HEK293 (cell line): ENCODE measurements at regions not wholly inside any gene's neighbourhood (a gene's known extent, or its start where the extent isn't known, plus 50 kb on each side); places are given as distances from the start of the nearest gene placed in this dataset.

ENCODE experiments used
- CTCF ChIA-PET: fragments of 350-600 bp; formaldehyde crosslinking; extraction: SDS; loops from one replicate; lab custom pipeline; 2021; ENCODE audit warnings: antibody characterized with exemption; lab: Yijun Ruan, JAX
- POLR2A ChIA-PET: fragments of 300-600 bp; formaldehyde crosslinking; extraction: SDS; loops from one replicate; lab custom pipeline; 2020; ENCODE audit warnings: antibody characterized with exemption, inconsistent platforms; lab: Yijun Ruan, JAX
- H3K27ac ChIP-seq: fragments of 200-500 bp; sonication (Bioruptor generic); 2 replicates; pipeline ENCODE4 v1.5.1; 2014; ENCODE audit warnings: low read depth, low read length, control low read depth, inconsistent platforms; ENCODE audit errors: extremely low read depth
- H3K36me3 ChIP-seq, 2 experiments: fragments of 200-500 bp in 1 of 2; sonication (Bioruptor generic) in 1 of 2; 1 replicate in 1 of 2; 2 replicates in 1 of 2; pipeline ENCODE4 v1.5.1; 2014 to 2017; ENCODE audit warnings: inconsistent platforms in 2 of 2, low read length in 2 of 2; ENCODE audit not compliant: control insufficient read depth in 2 of 2, insufficient read depth in 1 of 2
- H3K4me1 ChIP-seq: fragments of 200-500 bp; sonication (Bioruptor generic); 2 replicates; pipeline ENCODE4 v1.5.1; 2014; ENCODE audit warnings: mild to moderate bottlenecking, low read length, inconsistent platforms; ENCODE audit not compliant: control insufficient read depth, insufficient read depth
- H3K4me3 ChIP-seq: 2 replicates; pipeline ENCODE4 v1.5.1; 2011; ENCODE audit warnings: low read depth, mild to moderate bottlenecking, control low read depth, low read length, moderate library complexity
- H3K9me3 ChIP-seq: fragments of 200-500 bp; sonication (Bioruptor generic); 2 replicates; pipeline ENCODE4 v1.5.1; 2014; ENCODE audit warnings: low read depth, low read length, inconsistent platforms; ENCODE audit not compliant: control insufficient read depth, insufficient read depth
- RBAK ChIP-seq: fragments of 450-650 bp; formaldehyde crosslinking; IDR thresholded peaks from 2 replicates; pipeline ENCODE4 v1.5.1; 2016; ENCODE audit warnings: missing biosample characterization, missing genetic modification characterization
- SP7 ChIP-seq: fragments of 450-650 bp; formaldehyde crosslinking; IDR thresholded peaks from 2 replicates; pipeline ENCODE4 v1.5.1; 2016; ENCODE audit warnings: missing biosample characterization, missing genetic modification characterization
- YY1 ChIP-seq: fragments of 450-650 bp; formaldehyde crosslinking; IDR thresholded peaks from 2 replicates; pipeline ENCODE4 v1.5.1; 2018; ENCODE audit warnings: missing biosample characterization, missing genetic modification characterization
- ZBTB1 ChIP-seq: fragments of 450-650 bp; formaldehyde crosslinking; IDR thresholded peaks from 2 replicates; pipeline ENCODE4 v1.5.1; 2016; ENCODE audit warnings: missing biosample characterization, missing genetic modification characterization
- ZBTB17 ChIP-seq: fragments of 450-650 bp; formaldehyde crosslinking; IDR thresholded peaks from 2 replicates; pipeline ENCODE4 v1.5.1; 2016; ENCODE audit warnings: missing biosample characterization, missing genetic modification characterization
- ZNF133 ChIP-seq: fragments of 450-650 bp; formaldehyde crosslinking; IDR thresholded peaks from 2 replicates; pipeline ENCODE4 v1.5.1; 2016; ENCODE audit warnings: missing biosample characterization, missing genetic modification characterization
- ZNF211 ChIP-seq: fragments of 450-650 bp; formaldehyde crosslinking; IDR thresholded peaks from 2 replicates; pipeline ENCODE4 v1.5.1; 2016; ENCODE audit warnings: low read depth, missing biosample characterization, missing genetic modification characterization
- ZNF274 ChIP-seq, 2 experiments: fragments of 200-500 bp in 1 of 2; fragments of 450-650 bp in 1 of 2; sonication (Bioruptor generic) in 1 of 2; formaldehyde crosslinking in 1 of 2; IDR thresholded peaks; 2 replicates each; pipeline versions ENCODE4 v1.5.1 to v1.6.1; 2014 to 2016; ENCODE audit warnings: borderline replicate concordance in 1 of 2, inconsistent platforms in 1 of 2, low read length in 1 of 2, missing biosample characterization in 1 of 2, missing genetic modification characterization in 1 of 2
- ZNF335 ChIP-seq: fragments of 450-650 bp; formaldehyde crosslinking; conservative IDR thresholded peaks from 2 replicates; pipeline ENCODE4 v1.5.1; 2016; ENCODE audit warnings: missing biosample characterization, missing genetic modification characterization
- ZNF600 ChIP-seq: fragments of 450-650 bp; formaldehyde crosslinking; IDR thresholded peaks from 2 replicates; pipeline ENCODE4 v1.5.1; 2016; ENCODE audit warnings: missing biosample characterization, missing genetic modification characterization
- ZNF670 ChIP-seq: fragments of 450-650 bp; formaldehyde crosslinking; IDR thresholded peaks from 2 replicates; pipeline ENCODE4 v1.5.1; 2016; ENCODE audit warnings: missing biosample characterization, missing genetic modification characterization, low read depth
- ZNF76 ChIP-seq: fragments of 450-650 bp; formaldehyde crosslinking; IDR thresholded peaks from 2 replicates; pipeline ENCODE4; 2016; ENCODE audit warnings: low read depth, missing biosample characterization, missing genetic modification characterization, borderline replicate concordance
- TF ChIP-seq, protein P1 (sequence below): fragments of 450-650 bp; formaldehyde crosslinking; IDR thresholded peaks from 2 replicates; pipeline ENCODE4 v1.5.1; 2017; ENCODE audit warnings: missing biosample characterization, mild to moderate bottlenecking, missing genetic modification characterization, moderate library complexity
- TF ChIP-seq, protein P2 (sequence below): fragments of 450-650 bp; formaldehyde crosslinking; IDR thresholded peaks from 2 replicates; pipeline ENCODE4 v1.5.1; 2017; ENCODE audit warnings: missing biosample characterization, missing genetic modification characterization
- TF ChIP-seq, protein P3 (sequence below): fragments of 450-650 bp; formaldehyde crosslinking; IDR thresholded peaks from 2 replicates; pipeline ENCODE4 v1.5.1; 2016; ENCODE audit warnings: missing biosample characterization, missing genetic modification characterization
- TF ChIP-seq, protein P4 (sequence below): fragments of 450-650 bp; formaldehyde crosslinking; IDR thresholded peaks from 2 replicates; pipeline ENCODE4 v1.5.1; 2016; ENCODE audit warnings: missing biosample characterization, missing genetic modification characterization
- TF ChIP-seq, protein P5 (sequence below): fragments of 450-650 bp; formaldehyde crosslinking; IDR thresholded peaks from 2 replicates; pipeline ENCODE4 v1.5.1; 2017; ENCODE audit warnings: missing biosample characterization, missing genetic modification characterization
- TF ChIP-seq, protein P6 (sequence below): fragments of 450-650 bp; formaldehyde crosslinking; IDR thresholded peaks from 2 replicates; pipeline ENCODE4 v1.5.1; 2016; ENCODE audit warnings: missing biosample characterization, missing genetic modification characterization

DNA sequence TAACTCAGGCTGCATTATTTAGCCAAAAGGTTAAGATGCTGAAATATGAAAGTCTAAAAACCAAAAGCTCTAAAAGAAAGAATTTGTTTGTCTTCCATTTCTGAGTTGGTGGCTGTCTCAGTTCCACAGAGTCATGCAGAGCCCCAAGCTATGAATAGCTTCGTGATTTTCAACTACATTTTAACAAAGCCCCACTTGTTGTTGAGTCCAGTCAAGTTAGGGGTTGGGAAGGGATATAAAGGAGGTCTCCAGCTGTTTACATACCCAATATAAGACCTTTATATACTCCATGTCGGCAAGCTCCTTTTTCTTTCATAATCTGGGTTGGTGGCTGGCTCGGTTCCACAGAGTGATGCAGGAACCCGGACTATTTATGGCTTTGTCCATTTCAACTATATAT lies 924.6 kb upstream of the PRKX start (continued):
- TF ChIP-seq, protein P1, sequence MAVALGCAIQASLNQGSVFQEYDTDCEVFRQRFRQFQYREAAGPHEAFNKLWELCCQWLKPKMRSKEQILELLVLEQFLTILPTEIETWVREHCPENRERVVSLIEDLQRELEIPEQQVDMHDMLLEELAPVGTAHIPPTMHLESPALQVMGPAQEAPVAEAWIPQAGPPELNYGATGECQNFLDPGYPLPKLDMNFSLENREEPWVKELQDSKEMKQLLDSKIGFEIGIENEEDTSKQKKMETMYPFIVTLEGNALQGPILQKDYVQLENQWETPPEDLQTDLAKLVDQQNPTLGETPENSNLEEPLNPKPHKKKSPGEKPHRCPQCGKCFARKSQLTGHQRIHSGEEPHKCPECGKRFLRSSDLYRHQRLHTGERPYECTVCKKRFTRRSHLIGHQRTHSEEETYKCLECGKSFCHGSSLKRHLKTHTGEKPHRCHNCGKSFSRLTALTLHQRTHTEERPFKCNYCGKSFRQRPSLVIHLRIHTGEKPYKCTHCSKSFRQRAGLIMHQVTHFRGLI (tag by site-specific recombination) = no peak
- TF ChIP-seq YY1 (no peak), ZBTB1 (tag by site-specific recombination) (no peak), ZNF600 (tag by site-specific recombination) (no peak), ZNF133 (no peak)
- TF ChIP-seq, protein P2, sequence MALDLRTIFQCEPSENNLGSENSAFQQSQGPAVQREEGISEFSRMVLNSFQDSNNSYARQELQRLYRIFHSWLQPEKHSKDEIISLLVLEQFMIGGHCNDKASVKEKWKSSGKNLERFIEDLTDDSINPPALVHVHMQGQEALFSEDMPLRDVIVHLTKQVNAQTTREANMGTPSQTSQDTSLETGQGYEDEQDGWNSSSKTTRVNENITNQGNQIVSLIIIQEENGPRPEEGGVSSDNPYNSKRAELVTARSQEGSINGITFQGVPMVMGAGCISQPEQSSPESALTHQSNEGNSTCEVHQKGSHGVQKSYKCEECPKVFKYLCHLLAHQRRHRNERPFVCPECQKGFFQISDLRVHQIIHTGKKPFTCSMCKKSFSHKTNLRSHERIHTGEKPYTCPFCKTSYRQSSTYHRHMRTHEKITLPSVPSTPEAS (tag by site-specific recombination) = no peak
- TF ChIP-seq, protein P3, sequence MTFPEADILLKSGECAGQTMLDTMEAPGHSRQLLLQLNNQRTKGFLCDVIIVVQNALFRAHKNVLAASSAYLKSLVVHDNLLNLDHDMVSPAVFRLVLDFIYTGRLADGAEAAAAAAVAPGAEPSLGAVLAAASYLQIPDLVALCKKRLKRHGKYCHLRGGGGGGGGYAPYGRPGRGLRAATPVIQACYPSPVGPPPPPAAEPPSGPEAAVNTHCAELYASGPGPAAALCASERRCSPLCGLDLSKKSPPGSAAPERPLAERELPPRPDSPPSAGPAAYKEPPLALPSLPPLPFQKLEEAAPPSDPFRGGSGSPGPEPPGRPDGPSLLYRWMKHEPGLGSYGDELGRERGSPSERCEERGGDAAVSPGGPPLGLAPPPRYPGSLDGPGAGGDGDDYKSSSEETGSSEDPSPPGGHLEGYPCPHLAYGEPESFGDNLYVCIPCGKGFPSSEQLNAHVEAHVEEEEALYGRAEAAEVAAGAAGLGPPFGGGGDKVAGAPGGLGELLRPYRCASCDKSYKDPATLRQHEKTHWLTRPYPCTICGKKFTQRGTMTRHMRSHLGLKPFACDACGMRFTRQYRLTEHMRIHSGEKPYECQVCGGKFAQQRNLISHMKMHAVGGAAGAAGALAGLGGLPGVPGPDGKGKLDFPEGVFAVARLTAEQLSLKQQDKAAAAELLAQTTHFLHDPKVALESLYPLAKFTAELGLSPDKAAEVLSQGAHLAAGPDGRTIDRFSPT = no peak

DNA sequence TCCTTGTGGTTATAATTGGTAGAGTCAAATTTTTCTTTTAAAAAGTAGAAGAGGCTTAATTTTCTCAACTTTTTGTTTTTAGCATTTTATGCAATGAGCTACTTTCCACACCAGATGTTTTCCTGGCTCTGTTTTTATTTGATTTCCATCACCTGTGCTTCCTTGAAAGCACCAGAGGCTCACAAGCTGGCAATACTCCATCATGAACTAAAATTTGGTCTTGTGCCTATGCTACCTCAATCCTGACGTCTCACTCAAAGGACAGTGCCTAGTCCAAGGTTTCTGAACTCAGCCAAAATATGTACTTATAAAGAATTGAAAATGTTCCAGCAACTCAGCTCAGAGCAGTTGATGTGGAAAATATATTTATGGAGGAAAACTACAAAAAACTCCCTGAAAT lies 914.0 kb upstream of the PRKX start:
- TF ChIP-seq ZBTB17 (tag by site-specific recombination) = no peak
- no peak for TF ChIP-seq ZNF335 (tag by site-specific recombination)
- no peak for TF ChIP-seq ZNF211 (tag by site-specific recombination)
- no peak for TF ChIP-seq RBAK
- no peak for TF ChIP-seq ZNF274 (IDR thresholded peaks at IDR 0.05; ENCODE audit: low read length)
- no peak for TF ChIP-seq ZNF274 (tag by site-specific recombination; IDR thresholded peaks at IDR 0.05; ENCODE audit: borderline replicate concordance)
- no peak for TF ChIP-seq ZNF76 (tag by site-specific recombination)
- Histone ChIP-seq H3K4me3 (no peak overlapping the region), H3K36me3 (no peaks in the 10 kb centered on the region), H3K27ac (no peak overlapping the region), H3K9me3 (no peaks in the 10 kb centered on the region), H3K4me1 (no peaks in the 10 kb centered on the region)
- CTCF ChIA-PET = interaction anchor here (0.6 kb wide), 1 partner anchor 130 kb away, joined by 7 read pairs; no protein-coding TSS in a partner anchor
- POLR2A ChIA-PET = no interaction called here

DNA sequence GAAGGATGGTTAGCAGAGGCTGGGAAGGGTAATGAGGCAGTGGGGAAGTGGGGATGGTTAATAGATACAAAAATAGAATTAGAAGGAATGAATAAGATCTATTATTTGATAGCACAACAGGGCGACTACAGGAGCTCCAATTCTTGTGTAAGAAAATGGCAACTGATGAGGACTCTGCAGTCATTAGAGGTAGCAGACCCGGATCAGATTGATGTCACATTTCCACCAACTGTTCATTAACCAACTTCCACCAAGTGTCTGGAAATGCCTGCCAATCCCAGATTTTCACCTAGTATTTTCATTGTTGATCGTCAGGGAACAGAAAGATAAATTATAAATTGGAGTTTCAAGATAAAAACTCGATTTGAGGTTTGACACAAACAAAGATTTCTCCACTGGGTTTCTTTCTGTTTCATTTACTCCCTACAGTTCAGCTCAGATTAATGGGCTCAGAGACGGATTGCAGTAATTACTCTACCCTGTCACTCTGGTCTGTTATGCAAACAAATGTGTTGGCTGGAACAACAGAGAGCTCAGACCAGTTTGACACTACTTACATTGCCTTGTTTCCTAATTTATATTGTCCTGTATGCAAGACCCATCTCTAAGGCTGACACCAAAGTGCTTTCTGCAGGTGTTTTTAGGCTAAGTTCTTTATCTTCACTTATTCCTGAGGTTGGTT lies 909.2 kb upstream of the PRKX start:
- POLR2A ChIA-PET = no interaction called here

More for the DNA sequence above, 909.2 kb upstream of the PRKX start:
- Histone ChIP-seq H3K27ac (no peak overlapping the region), H3K9me3 (no peaks in the 10 kb centered on the region), H3K4me1 (no peaks in the 10 kb centered on the region), H3K36me3 (no peaks in the 10 kb centered on the region), H3K4me3 (no peak overlapping the region)
- TF ChIP-seq, protein P4, sequence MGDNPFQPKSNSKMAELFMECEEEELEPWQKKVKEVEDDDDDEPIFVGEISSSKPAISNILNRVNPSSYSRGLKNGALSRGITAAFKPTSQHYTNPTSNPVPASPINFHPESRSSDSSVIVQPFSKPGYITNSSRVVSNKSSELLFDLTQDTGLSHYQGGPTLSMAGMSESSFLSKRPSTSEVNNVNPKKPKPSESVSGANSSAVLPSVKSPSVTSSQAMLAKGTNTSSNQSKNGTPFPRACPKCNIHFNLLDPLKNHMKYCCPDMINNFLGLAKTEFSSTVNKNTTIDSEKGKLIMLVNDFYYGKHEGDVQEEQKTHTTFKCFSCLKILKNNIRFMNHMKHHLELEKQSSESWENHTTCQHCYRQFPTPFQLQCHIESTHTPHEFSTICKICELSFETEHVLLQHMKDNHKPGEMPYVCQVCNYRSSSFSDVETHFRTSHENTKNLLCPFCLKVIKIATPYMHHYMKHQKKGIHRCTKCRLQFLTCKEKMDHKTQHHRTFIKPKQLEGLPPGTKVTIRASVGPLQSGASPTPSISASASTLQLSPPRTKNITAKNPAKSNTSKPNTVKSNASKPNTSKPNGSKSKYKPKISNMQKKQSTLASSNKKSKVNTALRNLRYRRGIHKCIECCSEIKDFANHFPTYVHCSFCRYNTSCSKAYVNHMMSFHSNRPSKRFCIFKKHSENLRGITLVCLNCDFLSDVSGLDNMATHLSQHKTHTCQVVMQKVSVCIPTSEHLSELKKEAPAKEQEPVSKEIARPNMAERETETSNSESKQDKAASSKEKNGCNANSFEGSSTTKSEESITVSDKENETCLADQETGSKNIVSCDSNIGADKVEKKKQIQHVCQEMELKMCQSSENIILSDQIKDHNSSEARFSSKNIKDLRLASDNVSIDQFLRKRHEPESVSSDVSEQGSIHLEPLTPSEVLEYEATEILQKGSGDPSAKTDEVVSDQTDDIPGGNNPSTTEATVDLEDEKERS (tag by site-specific recombination) = no peak
- no peak for TF ChIP-seq ZNF670 (tag by site-specific recombination)
- TF ChIP-seq, protein P5, sequence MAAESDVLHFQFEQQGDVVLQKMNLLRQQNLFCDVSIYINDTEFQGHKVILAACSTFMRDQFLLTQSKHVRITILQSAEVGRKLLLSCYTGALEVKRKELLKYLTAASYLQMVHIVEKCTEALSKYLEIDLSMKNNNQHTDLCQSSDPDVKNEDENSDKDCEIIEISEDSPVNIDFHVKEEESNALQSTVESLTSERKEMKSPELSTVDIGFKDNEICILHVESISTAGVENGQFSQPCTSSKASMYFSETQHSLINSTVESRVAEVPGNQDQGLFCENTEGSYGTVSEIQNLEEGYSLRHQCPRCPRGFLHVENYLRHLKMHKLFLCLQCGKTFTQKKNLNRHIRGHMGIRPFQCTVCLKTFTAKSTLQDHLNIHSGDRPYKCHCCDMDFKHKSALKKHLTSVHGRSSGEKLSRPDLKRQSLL (tag by site-specific recombination) = no peak
- TF ChIP-seq, protein P6, sequence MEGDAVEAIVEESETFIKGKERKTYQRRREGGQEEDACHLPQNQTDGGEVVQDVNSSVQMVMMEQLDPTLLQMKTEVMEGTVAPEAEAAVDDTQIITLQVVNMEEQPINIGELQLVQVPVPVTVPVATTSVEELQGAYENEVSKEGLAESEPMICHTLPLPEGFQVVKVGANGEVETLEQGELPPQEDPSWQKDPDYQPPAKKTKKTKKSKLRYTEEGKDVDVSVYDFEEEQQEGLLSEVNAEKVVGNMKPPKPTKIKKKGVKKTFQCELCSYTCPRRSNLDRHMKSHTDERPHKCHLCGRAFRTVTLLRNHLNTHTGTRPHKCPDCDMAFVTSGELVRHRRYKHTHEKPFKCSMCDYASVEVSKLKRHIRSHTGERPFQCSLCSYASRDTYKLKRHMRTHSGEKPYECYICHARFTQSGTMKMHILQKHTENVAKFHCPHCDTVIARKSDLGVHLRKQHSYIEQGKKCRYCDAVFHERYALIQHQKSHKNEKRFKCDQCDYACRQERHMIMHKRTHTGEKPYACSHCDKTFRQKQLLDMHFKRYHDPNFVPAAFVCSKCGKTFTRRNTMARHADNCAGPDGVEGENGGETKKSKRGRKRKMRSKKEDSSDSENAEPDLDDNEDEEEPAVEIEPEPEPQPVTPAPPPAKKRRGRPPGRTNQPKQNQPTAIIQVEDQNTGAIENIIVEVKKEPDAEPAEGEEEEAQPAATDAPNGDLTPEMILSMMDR (tag by site-specific recombination) = no peak
- TF ChIP-seq SP7 (tag by site-specific recombination) = no peak
- CTCF ChIA-PET = no interaction called here
